ENCODE measurements at regions not wholly inside any gene's neighbourhood (a gene's known extent, or its start where the extent isn't known, plus 50 kb on each side); places are given as distances from the start of the nearest gene placed in this dataset.
"Not testable (repeated sequence)": the region's sequence is repeated elsewhere in the genome, so short reads cannot be mapped to it uniquely, and the experiment has no call there.

- peak; percentile 40 for TF ChIP-seq CTCF (IDR thresholded peaks at IDR 0.05; ENCODE audit: low read length)
- not testable (repeated sequence) for TF ChIP-seq EZH2 (optimal IDR thresholded peaks at IDR 0.05; ENCODE audit: low read depth, low read length)
Measured at GRCh38 chr5:1653698-1654651, 130.2 kb upstream of the LPCAT1 start.
